Uterus (tissue), 1 donor: ENCODE measurements at regions not wholly inside any gene's neighbourhood (a gene's known extent, or its start where the extent isn't known, plus 50 kb on each side); places are given as distances from the start of the nearest gene placed in this dataset. TPM values are rescaled to one million over a fixed set of nuclear protein-coding genes. Genes with fewer than 3 reads are reported as not detected.

Experiments used
- small RNA-seq: library from RNA; depleted of rRNA; stranded (forward); fragments of <200 nt; gene quantifications from one replicate; pipeline ENCODE3, GENCODE V24; 2016

Small RNA genes in the stretch of these regions (small RNA-seq; reads per million reads assigned to genes)
- not detected for gene RNA5SP431
